GM23248 (cell line): ENCODE measurements at regions not wholly inside any gene's neighbourhood (a gene's known extent, or its start where the extent isn't known, plus 50 kb on each side); places are given as distances from the start of the nearest gene placed in this dataset.
"Not testable (repeated sequence)": the region's sequence is repeated elsewhere in the genome, so short reads cannot be mapped to it uniquely, and the experiment has no call there.

Experiments
- DNase-seq: peaks from one replicate; pipeline ENCODE4 v3.0.0-alpha.2; 2015
- H2AFZ ChIP-seq: fragments of 200-600 bp; sonication (generic); 2 replicates; pipeline ENCODE4 v1.6.1; 2016; ENCODE audit warnings: antibody characterized with exemption
- H3F3A ChIP-seq: fragments of 200-600 bp; sonication (generic); 2 replicates; pipeline ENCODE4 v1.6.1; 2016; ENCODE audit warnings: mild to moderate bottlenecking, antibody characterized with exemption, mixed run types; ENCODE audit not compliant: insufficient read depth
- H3K27ac ChIP-seq: fragments of 200-600 bp; sonication (generic); 2 replicates; pipeline ENCODE4 v1.5.1; 2016; ENCODE audit warnings: mild to moderate bottlenecking
- H3K27me3 ChIP-seq: fragments of 200-600 bp; sonication (generic); replicated peaks from 2 replicates; pipeline ENCODE4 v1.6.1; 2016; ENCODE audit warnings: mild to moderate bottlenecking; ENCODE audit not compliant: insufficient read depth
- H3K36me3 ChIP-seq: fragments of 200-600 bp; sonication (generic); 2 replicates; pipeline ENCODE4 v1.6.1; 2016; ENCODE audit warnings: low read depth, mild to moderate bottlenecking
- H3K4me1 ChIP-seq: fragments of 200-600 bp; sonication (generic); 2 replicates; pipeline ENCODE4 v1.6.1; 2016; ENCODE audit warnings: mild to moderate bottlenecking; ENCODE audit not compliant: insufficient read depth
- H3K4me2 ChIP-seq: fragments of 200-600 bp; sonication (generic); one replicate; pipeline ENCODE4 v1.6.1; 2016; ENCODE audit warnings: mild to moderate bottlenecking; ENCODE audit not compliant: unreplicated experiment
- H3K4me3 ChIP-seq: fragments of 200-600 bp; sonication (generic); 2 replicates; pipeline ENCODE4 v1.5.1; 2016; ENCODE audit warnings: mild to moderate bottlenecking
- H3K79me2 ChIP-seq: fragments of 200-600 bp; sonication (generic); 2 replicates; pipeline ENCODE4 v1.6.1; 2016; ENCODE audit warnings: mild to moderate bottlenecking; ENCODE audit not compliant: insufficient read depth
- H3K9ac ChIP-seq: fragments of 200-600 bp; sonication (generic); 2 replicates; pipeline ENCODE4 v1.6.1; 2016; ENCODE audit warnings: mild to moderate bottlenecking
- H3K9me2 ChIP-seq: fragments of 200-600 bp; sonication (generic); 2 replicates; pipeline ENCODE4 v1.6.1; 2016; ENCODE audit warnings: mixed run types, mild to moderate bottlenecking, moderate library complexity; ENCODE audit not compliant: insufficient read depth
- H3K9me3 ChIP-seq: fragments of 200-600 bp; sonication (generic); one replicate; pipeline ENCODE4 v1.6.1; 2017; ENCODE audit warnings: low read depth
- H4K20me1 ChIP-seq: fragments of 200-600 bp; sonication (generic); 2 replicates; pipeline ENCODE4 v1.6.0; 2016; ENCODE audit not compliant: insufficient read depth
- WGBS, 2 experiments: methylation state at CpG; one replicate each; pipeline ENCODE4 v1.1.6; 2015 to 2017; ENCODE audit warnings: low lambda C conversion rate in 2 of 2, low coverage in 1 of 2; ENCODE audit errors: missing lambda C conversion rate in 2 of 2; 5-methylcytosine and 5-hydroxymethylcytosine counted together
- in situ Hi-C: fragments of 300-500 bp; cut with MboI; formaldehyde crosslinking; loops from 2 replicates; pipeline ENCODE4 v1.15.0; 2020

GRCh38 chr12:9417947-9418668 lies 189.6 kb downstream of the KLRB1 start:
- H3K9me3 ChIP-seq, H4K20me1 ChIP-seq, H3F3A ChIP-seq, H3K27me3 ChIP-seq, H2AFZ ChIP-seq, H3K9ac ChIP-seq, H3K4me2 ChIP-seq, H3K4me3 ChIP-seq, DNase-seq, in situ Hi-C loops, H3K27ac ChIP-seq, H3K4me1 ChIP-seq, H3K36me3 ChIP-seq, H3K9me2 ChIP-seq, H3K79me2 ChIP-seq: not testable (repeated sequence)
- WGBS, 2 experiments: 84 to 85% methylated on average over 11 to 12 of the region's 16 CpGs

- H4K20me1 ChIP-seq, H2AFZ ChIP-seq, H3K9ac ChIP-seq, H3K9me2 ChIP-seq, H3K4me2 ChIP-seq, H3K4me3 ChIP-seq, H3K4me1 ChIP-seq, H3K79me2 ChIP-seq, in situ Hi-C loops, DNase-seq, H3K27me3 ChIP-seq, H3K9me3 ChIP-seq, H3K36me3 ChIP-seq, H3F3A ChIP-seq, H3K27ac ChIP-seq: not testable (repeated sequence)
- 86 to 94% methylated on average over 8 to 12 of the region's 13 CpGs for WGBS, 2 experiments
Observed at GRCh38 chr12:9417341-9417740, 190.4 kb downstream of the KLRB1 start.

- H3K27me3 ChIP-seq, H3K9me3 ChIP-seq: not testable (repeated sequence)
Observed at GRCh38 chr12:9416346-9416745, 191.4 kb downstream of the KLRB1 start.

GRCh38 chr12:9415898-9416297 lies 191.8 kb downstream of the KLRB1 start:
- WGBS, 2 experiments: 100% methylated on average over 1 of the region's 3 CpGs
- H3K9me2 ChIP-seq, H3K4me3 ChIP-seq, H4K20me1 ChIP-seq, H3K36me3 ChIP-seq, H2AFZ ChIP-seq, H3K27ac ChIP-seq, DNase-seq, H3K4me2 ChIP-seq, H3F3A ChIP-seq, H3K4me1 ChIP-seq, H3K9ac ChIP-seq, H3K9me3 ChIP-seq, H3K79me2 ChIP-seq, in situ Hi-C loops, H3K27me3 ChIP-seq: not testable (repeated sequence)

More at GRCh38 chr12:9416346-9416745, 191.4 kb downstream of the KLRB1 start:
- H3K9ac ChIP-seq, H4K20me1 ChIP-seq, DNase-seq, H3K79me2 ChIP-seq, H3K4me1 ChIP-seq, H3K36me3 ChIP-seq, H2AFZ ChIP-seq, H3K4me2 ChIP-seq, H3F3A ChIP-seq, in situ Hi-C loops, H3K27ac ChIP-seq, H3K9me2 ChIP-seq, H3K4me3 ChIP-seq: not testable (repeated sequence)
- 85 to 86% methylated on average over 7 of the region's 8 CpGs for WGBS, 2 experiments

GRCh38 chr12:9413862-9414261 lies 193.9 kb downstream of the KLRB1 start:
- H2AFZ ChIP-seq, H4K20me1 ChIP-seq, H3K9me3 ChIP-seq, DNase-seq, H3K9ac ChIP-seq, H3F3A ChIP-seq, H3K4me3 ChIP-seq, in situ Hi-C loops, H3K36me3 ChIP-seq, H3K4me1 ChIP-seq, H3K79me2 ChIP-seq, H3K27ac ChIP-seq, H3K27me3 ChIP-seq, H3K9me2 ChIP-seq, H3K4me2 ChIP-seq: not testable (repeated sequence)
- WGBS, 2 experiments: 77 to 80% methylated on average over 7 of the region's 7 CpGs

- H2AFZ ChIP-seq, H3F3A ChIP-seq, H4K20me1 ChIP-seq, H3K79me2 ChIP-seq, H3K4me2 ChIP-seq, in situ Hi-C loops, H3K27me3 ChIP-seq, H3K36me3 ChIP-seq, H3K4me1 ChIP-seq, DNase-seq, H3K27ac ChIP-seq, H3K4me3 ChIP-seq, H3K9me2 ChIP-seq, H3K9ac ChIP-seq, H3K9me3 ChIP-seq: not testable (repeated sequence)
- WGBS, 2 experiments: 48 to 58% methylated on average over 3 of the region's 3 CpGs
Observed at GRCh38 chr12:9412459-9412858, 195.3 kb downstream of the KLRB1 start.

GRCh38 chr12:9411616-9412268 lies 196.0 kb downstream of the KLRB1 start:
- H3K9me2 ChIP-seq, H3K79me2 ChIP-seq, DNase-seq, H3F3A ChIP-seq, H3K4me2 ChIP-seq, H3K9ac ChIP-seq, H3K9me3 ChIP-seq, H2AFZ ChIP-seq, H3K4me3 ChIP-seq, H3K36me3 ChIP-seq, in situ Hi-C loops, H4K20me1 ChIP-seq, H3K27ac ChIP-seq, H3K27me3 ChIP-seq, H3K4me1 ChIP-seq: not testable (repeated sequence)
- WGBS, 2 experiments: 66 to 72% methylated on average over 7 of the region's 7 CpGs
